HCT116 (cell line): ENCODE measurements at regions not wholly inside any gene's neighbourhood (a gene's known extent, or its start where the extent isn't known, plus 50 kb on each side); places are given as distances from the start of the nearest gene placed in this dataset.

ENCODE experiments used
- ATAC-seq: fragments of 200-7000 bp; cut with Tn5 transposase; 2 replicates; pipeline ENCODE4 v1.9.1; 2020; ENCODE audit warnings: mild to moderate bottlenecking, moderate library complexity
- BruUV-seq: library from RNA; stranded (reverse); fragments of 400-500 nt; replicated peaks from 2 replicates; lab custom pipeline; 2021; lab: Mats Ljungman, UMichigan
- CTCF ChIA-PET: fragments of 300-600 bp; sonication (Branson Sonifier 250); formaldehyde crosslinking; loops from one replicate; lab custom pipeline; 2021; ENCODE audit warnings: antibody characterized with exemption; lab: Charles Lee
- POLR2A ChIA-PET: fragments of 300-600, 350-600 bp; sonication (Branson Sonifier 250); formaldehyde crosslinking; loops from one replicate; lab custom pipeline; 2021; ENCODE audit warnings: antibody characterized with exemption; lab: Charles Lee
- RAD21 ChIA-PET, 2 experiments: fragments of 300-600 bp; sonication (Branson Sonifier 250); formaldehyde crosslinking; loops; one replicate each; lab custom pipeline; 2023; ENCODE audit warnings: low total read pairs in 2 of 2; ENCODE audit not compliant: uncharacterized antibody in 2 of 2, unreplicated experiment in 2 of 2, low non-redundant PET in 1 of 2; lab: Charles Lee
- DNase-seq: peaks from one replicate; pipeline ENCODE4 v3.0.0-alpha.2; 2010; ENCODE audit warnings: low read depth, low spot score
- H2AFZ ChIP-seq: fragments of 200-600 bp; shearing (Covaris generic), sonication (generic); 2 replicates; pipeline ENCODE4 v1.6.1; 2017; ENCODE audit warnings: low read depth, mixed run types, mixed read lengths, antibody characterized with exemption, low read length; ENCODE audit not compliant: poor library complexity, severe bottlenecking
- H3K27ac ChIP-seq: 2 replicates; pipeline ENCODE4 v1.5.1; 2012; ENCODE audit warnings: low read depth, low read length
- H3K27me3 ChIP-seq: fragments of 200-600 bp; sonication (generic); 2 replicates; pipeline ENCODE4 v1.6.1; 2016; ENCODE audit warnings: mixed run types, low read length, mixed read lengths; ENCODE audit not compliant: insufficient read depth
- H3K36me3 ChIP-seq, 2 experiments: fragments of 200-500 bp in 1 of 2; fragments of 200-600 bp in 1 of 2; sonication (Bioruptor generic) in 1 of 2; sonication (generic) in 1 of 2; 2 replicates each; pipeline versions ENCODE4 v1.5.1 to v1.6.1; 2014 to 2016; ENCODE audit warnings: low read length in 2 of 2, inconsistent platforms in 1 of 2, mixed read lengths in 1 of 2, mixed run types in 1 of 2; ENCODE audit not compliant: insufficient read depth in 2 of 2, control insufficient read depth in 1 of 2
- H3K4me1 ChIP-seq, 2 experiments: fragments of 200-600 bp in 1 of 2; sonication (generic) in 1 of 2; 2 replicates each; pipeline versions ENCODE4 v1.5.1 to v1.6.1; 2012 to 2017; ENCODE audit warnings: low read length in 2 of 2, inconsistent platforms in 1 of 2, mild to moderate bottlenecking in 1 of 2, mixed read lengths in 1 of 2, mixed run types in 1 of 2, moderate library complexity in 1 of 2; ENCODE audit not compliant: insufficient read depth in 2 of 2, control insufficient read depth in 1 of 2
- H3K4me2 ChIP-seq: fragments of 200-600 bp; sonication (generic); 2 replicates; pipeline ENCODE4 v1.6.1; 2017; ENCODE audit warnings: mixed run types, low read length, mixed read lengths
- H3K4me3 ChIP-seq, 2 experiments: fragments of 200-600 bp in 1 of 2; sonication (generic) in 1 of 2; replicated peaks in 1 of 2; 2 replicates each; pipeline ENCODE4 v1.5.1; 2011 to 2016; ENCODE audit warnings: low read length in 2 of 2, control low read depth in 1 of 2, low read depth in 1 of 2, mild to moderate bottlenecking in 1 of 2, mixed read lengths in 1 of 2, mixed run types in 1 of 2
- H3K79me2 ChIP-seq: fragments of 200-600 bp; sonication (generic); 2 replicates; pipeline ENCODE4 v1.6.1; 2017; ENCODE audit warnings: mild to moderate bottlenecking, mixed run types, low read length, moderate library complexity, mixed read lengths; ENCODE audit not compliant: insufficient read depth
- H3K9ac ChIP-seq: fragments of 200-600 bp; sonication (generic); 2 replicates; pipeline ENCODE4 v1.6.1; 2016; ENCODE audit warnings: low read length, mixed read lengths
- H3K9me2 ChIP-seq: fragments of 200-600 bp; sonication (generic), shearing (Covaris generic); 2 replicates; pipeline ENCODE4 v1.6.1; 2017; ENCODE audit warnings: mixed run types, mild to moderate bottlenecking, moderate library complexity; ENCODE audit not compliant: insufficient read depth
- H3K9me3 ChIP-seq, 2 experiments: fragments of 200-500 bp in 1 of 2; fragments of 200-600 bp in 1 of 2; sonication (Bioruptor generic) in 1 of 2; sonication (generic) in 1 of 2; 2 replicates each; pipeline ENCODE4 v1.6.1; 2014 to 2017; ENCODE audit warnings: low read length in 2 of 2, mixed read lengths in 2 of 2, inconsistent platforms in 1 of 2, low read depth in 1 of 2, mild to moderate bottlenecking in 1 of 2, mixed run types in 1 of 2, moderate library complexity in 1 of 2; ENCODE audit not compliant: control insufficient read depth in 1 of 2, insufficient read depth in 1 of 2
- H4K20me1 ChIP-seq: fragments of 200-600 bp; sonication (generic), shearing (Covaris generic); 2 replicates; pipeline ENCODE4 v1.6.1; 2017; ENCODE audit warnings: mixed run types, mild to moderate bottlenecking, moderate library complexity; ENCODE audit not compliant: insufficient read depth
- CEBPB ChIP-seq: IDR thresholded peaks from 2 replicates; pipeline ENCODE4 v1.6.1; 2012; ENCODE audit warnings: low read depth
- EGR1 ChIP-seq: IDR thresholded peaks from 2 replicates; pipeline ENCODE4 v1.6.1; 2012; ENCODE audit warnings: low read depth
- ELF1 ChIP-seq: IDR thresholded peaks from 2 replicates; pipeline ENCODE4 v1.6.1; 2012; ENCODE audit warnings: low read depth, borderline replicate concordance
- EZH2 ChIP-seq: fragments of 200-600 bp; sonication (generic); IDR thresholded peaks from 2 replicates; pipeline ENCODE4 v1.6.1; 2017; ENCODE audit warnings: antibody characterized with exemption, mixed run types
- FOSL1 ChIP-seq: IDR thresholded peaks from 2 replicates; pipeline ENCODE4 v1.6.1; 2012; ENCODE audit warnings: low read depth
- JUND ChIP-seq: IDR thresholded peaks from 2 replicates; pipeline ENCODE4 v1.6.1; 2012
- POLR2A ChIP-seq: IDR thresholded peaks from 2 replicates; pipeline ENCODE4 v1.7.0; 2011; ENCODE audit warnings: borderline replicate concordance; ENCODE audit not compliant: insufficient read depth, insufficient read length; ENCODE audit errors: extremely low read depth
- POLR2AphosphoS5 ChIP-seq: IDR thresholded peaks from 2 replicates; pipeline ENCODE4 v1.6.1; 2011; ENCODE audit warnings: mild to moderate bottlenecking, low read depth, low read length, moderate library complexity
- RAD21 ChIP-seq: IDR thresholded peaks from 2 replicates; pipeline ENCODE4 v1.6.1; 2012; ENCODE audit warnings: low read depth, mild to moderate bottlenecking
- SIN3A ChIP-seq: IDR thresholded peaks from 2 replicates; pipeline ENCODE4 v1.6.1; 2012; ENCODE audit warnings: low read depth
- YY1 ChIP-seq: IDR thresholded peaks from 2 replicates; pipeline ENCODE4 v1.6.1; 2011; ENCODE audit warnings: low read length, low read depth, moderate library complexity, mild to moderate bottlenecking; ENCODE audit not compliant: insufficient replicate concordance; ENCODE audit errors: extremely low read depth
- ZNF274 ChIP-seq: fragments of 200-500 bp; sonication (Bioruptor generic); IDR thresholded peaks from 2 replicates; pipeline ENCODE4 v1.6.1; 2014; ENCODE audit warnings: mild to moderate bottlenecking, low read depth, low read length, inconsistent platforms
- intact Hi-C: fragments of 100-400 bp; cut with micrococcal nuclease; formaldehyde crosslinking; loops from 2 replicates; pipeline ENCODE4 v1.10.0; 2022
- TF ChIP-seq, protein P1 (sequence below): IDR thresholded peaks from 2 replicates; pipeline ENCODE4 v1.6.1; 2012
- TF ChIP-seq, protein P2 (sequence below): IDR thresholded peaks from 2 replicates; pipeline ENCODE4 v1.6.1; 2012; ENCODE audit warnings: low read depth
- TF ChIP-seq, protein P3 (sequence below): IDR thresholded peaks from 2 replicates; pipeline ENCODE4 v1.6.1; 2012
- TF ChIP-seq, protein P4 (sequence below): IDR thresholded peaks from 2 replicates; pipeline ENCODE4 v1.6.1; 2011; ENCODE audit warnings: mild to moderate bottlenecking, low read length, moderate library complexity; ENCODE audit not compliant: insufficient replicate concordance; ENCODE audit errors: extremely low read depth

DNA sequence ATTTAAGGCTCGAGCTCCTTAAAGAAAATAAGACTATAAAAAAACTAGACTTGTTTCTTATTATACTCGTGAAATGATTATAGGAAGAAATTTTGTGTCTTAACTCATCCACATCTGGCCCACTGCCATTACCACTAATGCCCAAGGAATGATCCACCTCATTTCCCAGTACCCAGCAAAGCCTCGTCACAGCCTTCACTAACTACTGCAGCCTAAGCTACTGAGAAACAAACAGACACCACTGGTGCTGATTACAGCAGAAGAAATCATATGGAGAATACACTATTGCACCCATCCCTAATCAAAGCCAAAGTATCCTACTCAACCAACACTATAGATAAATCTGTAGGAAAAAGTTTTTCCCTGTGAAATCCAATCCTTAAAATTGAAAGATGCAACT, 205.3 kb upstream of the NAV3 start:
- BruUV-seq, result no TSS peak
- H3K9me2 ChIP-seq, result no peaks in the 10 kb centered on the region
- no peak for TF ChIP-seq RAD21
- TF ChIP-seq, all 23 proteins: peak for 0
- Histone ChIP-seq H3K4me2 (no peak overlapping the region), H4K20me1 (no peaks in the 10 kb centered on the region), H3K79me2 (no peaks in the 10 kb centered on the region), H3K27ac (no peak overlapping the region), H2AFZ (no peak overlapping the region), H3K4me1 (no peaks in the 10 kb centered on the region), H3K9me3 (no peaks in the 10 kb centered on the region), H3K36me3 (no peaks in the 10 kb centered on the region), H3K27me3 (no peaks in the 10 kb centered on the region), H3K4me3 (no peak overlapping the region), H3K9ac (no peak overlapping the region)
- intact Hi-C loops, result no loop called here
- ATAC-seq, result no peak
- DNase-seq, result no peak
- ChIA-PET POLR2A (no interaction called here), CTCF (interaction anchor here (1.0 kb wide), 1 partner anchor 10 kb away, joined by 3 read pairs; no protein-coding TSS in a partner anchor), RAD21 (no interaction called here)

DNA sequence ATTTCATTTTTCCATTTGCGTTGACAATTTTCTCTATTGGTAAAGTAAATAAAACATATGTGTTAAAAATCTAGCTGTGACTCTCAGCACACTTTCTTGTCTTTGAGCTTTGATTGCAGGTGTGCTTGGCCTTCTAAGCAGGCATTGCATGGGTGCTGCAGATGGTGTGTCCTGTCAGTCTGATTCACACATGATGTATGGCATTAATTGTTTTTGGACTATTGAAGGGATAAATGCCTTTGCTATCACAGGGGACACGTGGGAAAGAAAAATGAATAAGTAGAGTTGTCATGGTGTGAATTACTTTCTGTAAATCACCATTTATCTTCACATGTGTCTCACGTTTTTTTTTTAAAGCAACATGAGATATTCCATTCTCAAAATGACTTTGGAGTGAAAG, 211.3 kb upstream of the NAV3 start:
- intact Hi-C loops, result no loop called here
- H3K4me3 ChIP-seq, result no peak overlapping the region
- H3K27me3 ChIP-seq, result no peaks in the 10 kb centered on the region
- H3K9me2 ChIP-seq, result no peaks in the 10 kb centered on the region
- no peaks in the 10 kb centered on the region for H3K4me1 ChIP-seq
- ChIA-PET POLR2A (no interaction called here), CTCF (no interaction called here), RAD21 (no interaction called here)
- no peaks in the 10 kb centered on the region for H3K79me2 ChIP-seq
- DNase-seq, result no peak
- ATAC-seq, result no peak
- H4K20me1 ChIP-seq, result no peaks in the 10 kb centered on the region
- H3K4me2 ChIP-seq, result no peak overlapping the region
- BruUV-seq, result no TSS peak
- no peak overlapping the region for H3K27ac ChIP-seq
- no peak overlapping the region for H2AFZ ChIP-seq
- no peaks in the 10 kb centered on the region for H3K36me3 ChIP-seq
- H3K9me3 ChIP-seq, result no peaks in the 10 kb centered on the region
- H3K9ac ChIP-seq, result no peak overlapping the region
- TF ChIP-seq, protein P1, sequence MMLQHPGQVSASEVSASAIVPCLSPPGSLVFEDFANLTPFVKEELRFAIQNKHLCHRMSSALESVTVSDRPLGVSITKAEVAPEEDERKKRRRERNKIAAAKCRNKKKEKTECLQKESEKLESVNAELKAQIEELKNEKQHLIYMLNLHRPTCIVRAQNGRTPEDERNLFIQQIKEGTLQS, result no peak
- TF ChIP-seq POLR2A, result no peak
- TF ChIP-seq YY1, result no peak
- TF ChIP-seq, protein P2, sequence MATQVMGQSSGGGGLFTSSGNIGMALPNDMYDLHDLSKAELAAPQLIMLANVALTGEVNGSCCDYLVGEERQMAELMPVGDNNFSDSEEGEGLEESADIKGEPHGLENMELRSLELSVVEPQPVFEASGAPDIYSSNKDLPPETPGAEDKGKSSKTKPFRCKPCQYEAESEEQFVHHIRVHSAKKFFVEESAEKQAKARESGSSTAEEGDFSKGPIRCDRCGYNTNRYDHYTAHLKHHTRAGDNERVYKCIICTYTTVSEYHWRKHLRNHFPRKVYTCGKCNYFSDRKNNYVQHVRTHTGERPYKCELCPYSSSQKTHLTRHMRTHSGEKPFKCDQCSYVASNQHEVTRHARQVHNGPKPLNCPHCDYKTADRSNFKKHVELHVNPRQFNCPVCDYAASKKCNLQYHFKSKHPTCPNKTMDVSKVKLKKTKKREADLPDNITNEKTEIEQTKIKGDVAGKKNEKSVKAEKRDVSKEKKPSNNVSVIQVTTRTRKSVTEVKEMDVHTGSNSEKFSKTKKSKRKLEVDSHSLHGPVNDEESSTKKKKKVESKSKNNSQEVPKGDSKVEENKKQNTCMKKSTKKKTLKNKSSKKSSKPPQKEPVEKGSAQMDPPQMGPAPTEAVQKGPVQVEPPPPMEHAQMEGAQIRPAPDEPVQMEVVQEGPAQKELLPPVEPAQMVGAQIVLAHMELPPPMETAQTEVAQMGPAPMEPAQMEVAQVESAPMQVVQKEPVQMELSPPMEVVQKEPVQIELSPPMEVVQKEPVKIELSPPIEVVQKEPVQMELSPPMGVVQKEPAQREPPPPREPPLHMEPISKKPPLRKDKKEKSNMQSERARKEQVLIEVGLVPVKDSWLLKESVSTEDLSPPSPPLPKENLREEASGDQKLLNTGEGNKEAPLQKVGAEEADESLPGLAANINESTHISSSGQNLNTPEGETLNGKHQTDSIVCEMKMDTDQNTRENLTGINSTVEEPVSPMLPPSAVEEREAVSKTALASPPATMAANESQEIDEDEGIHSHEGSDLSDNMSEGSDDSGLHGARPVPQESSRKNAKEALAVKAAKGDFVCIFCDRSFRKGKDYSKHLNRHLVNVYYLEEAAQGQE, result no peak
- TF ChIP-seq, protein P3, sequence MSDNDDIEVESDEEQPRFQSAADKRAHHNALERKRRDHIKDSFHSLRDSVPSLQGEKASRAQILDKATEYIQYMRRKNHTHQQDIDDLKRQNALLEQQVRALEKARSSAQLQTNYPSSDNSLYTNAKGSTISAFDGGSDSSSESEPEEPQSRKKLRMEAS, result no peak
- no peak for TF ChIP-seq ELF1
- TF ChIP-seq POLR2AphosphoS5, result no peak
- no peak for TF ChIP-seq EZH2
- no peak for TF ChIP-seq CEBPB
- no peak for TF ChIP-seq ZNF274
- TF ChIP-seq, protein P4, sequence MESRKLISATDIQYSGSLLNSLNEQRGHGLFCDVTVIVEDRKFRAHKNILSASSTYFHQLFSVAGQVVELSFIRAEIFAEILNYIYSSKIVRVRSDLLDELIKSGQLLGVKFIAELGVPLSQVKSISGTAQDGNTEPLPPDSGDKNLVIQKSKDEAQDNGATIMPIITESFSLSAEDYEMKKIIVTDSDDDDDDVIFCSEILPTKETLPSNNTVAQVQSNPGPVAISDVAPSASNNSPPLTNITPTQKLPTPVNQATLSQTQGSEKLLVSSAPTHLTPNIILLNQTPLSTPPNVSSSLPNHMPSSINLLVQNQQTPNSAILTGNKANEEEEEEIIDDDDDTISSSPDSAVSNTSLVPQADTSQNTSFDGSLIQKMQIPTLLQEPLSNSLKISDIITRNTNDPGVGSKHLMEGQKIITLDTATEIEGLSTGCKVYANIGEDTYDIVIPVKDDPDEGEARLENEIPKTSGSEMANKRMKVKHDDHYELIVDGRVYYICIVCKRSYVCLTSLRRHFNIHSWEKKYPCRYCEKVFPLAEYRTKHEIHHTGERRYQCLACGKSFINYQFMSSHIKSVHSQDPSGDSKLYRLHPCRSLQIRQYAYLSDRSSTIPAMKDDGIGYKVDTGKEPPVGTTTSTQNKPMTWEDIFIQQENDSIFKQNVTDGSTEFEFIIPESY, result no peak
- no peak for TF ChIP-seq SIN3A
- no peak for TF ChIP-seq FOSL1
- no peak for TF ChIP-seq JUND
- TF ChIP-seq EGR1, result no peak
